IPS-20b (cell line): ENCODE measurements at regions not wholly inside any gene's neighbourhood (a gene's known extent, or its start where the extent isn't known, plus 50 kb on each side); places are given as distances from the start of the nearest gene placed in this dataset.
"Not testable (repeated sequence)": the region's sequence is repeated elsewhere in the genome, so short reads cannot be mapped to it uniquely, and the experiment has no call there.

Experiments used
- H3K27ac ChIP-seq: one replicate; pipeline ENCODE4 v1.5.1; 2013; ENCODE audit warnings: low read length
- H3K27me3 ChIP-seq: 2 replicates; pipeline ENCODE4 v1.6.1; 2013; ENCODE audit warnings: mild to moderate bottlenecking, low read length, inconsistent platforms; ENCODE audit not compliant: insufficient read depth
- H3K36me3 ChIP-seq: 2 replicates; pipeline ENCODE4 v1.6.1; 2013; ENCODE audit warnings: low read depth, mild to moderate bottlenecking, inconsistent platforms, low read length, moderate library complexity; ENCODE audit not compliant: insufficient read depth
- H3K4me1 ChIP-seq: 2 replicates; pipeline ENCODE4 v1.6.1; 2013; ENCODE audit warnings: mild to moderate bottlenecking, control low read depth, inconsistent platforms, low read length, moderate library complexity; ENCODE audit not compliant: insufficient read depth
- H3K4me3 ChIP-seq: 2 replicates; pipeline ENCODE4 v1.5.1; 2013; ENCODE audit warnings: mild to moderate bottlenecking, low read length, inconsistent platforms
- H3K9ac ChIP-seq: 2 replicates; pipeline ENCODE4 v1.6.1; 2013; ENCODE audit warnings: low read depth, mild to moderate bottlenecking, inconsistent platforms, low read length, moderate library complexity
- H3K9me3 ChIP-seq: 2 replicates; pipeline ENCODE4 v1.6.1; 2013; ENCODE audit warnings: mild to moderate bottlenecking, low read depth, low read length, inconsistent platforms; ENCODE audit not compliant: insufficient read depth

DNA sequence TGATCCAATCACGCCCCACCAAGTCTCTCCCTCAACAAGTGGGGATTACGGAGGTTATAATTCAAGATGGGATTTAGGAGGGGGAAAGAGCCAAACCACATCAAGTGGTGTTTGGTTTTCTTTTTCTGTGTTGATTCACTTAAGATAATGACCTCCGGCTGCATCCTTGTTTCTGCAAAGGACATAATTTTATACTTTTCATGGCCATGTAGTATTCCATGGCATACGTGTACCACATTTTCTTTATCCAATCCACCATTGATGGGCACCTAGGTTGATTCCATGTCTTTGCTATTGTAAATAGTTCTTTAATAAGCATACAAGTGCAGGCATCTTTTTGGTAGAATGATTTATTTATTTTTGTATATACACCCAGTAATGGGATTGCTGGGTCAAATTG lies 162.5 kb upstream of the JUN start:
- no peaks in the 10 kb centered on the region for H3K4me1 ChIP-seq
- no peak overlapping the region for H3K9ac ChIP-seq
- no peak overlapping the region for H3K4me3 ChIP-seq
- no peaks in the 10 kb centered on the region for H3K36me3 ChIP-seq
- no peaks in the 10 kb centered on the region for H3K9me3 ChIP-seq
- H3K27ac ChIP-seq: no peak overlapping the region
- H3K27me3 ChIP-seq: no peaks in the 10 kb centered on the region

GRCh38 chr1:58948671-58949070 lies 164.8 kb upstream of the JUN start:
- no peak overlapping the region for H3K27ac ChIP-seq
- no peak overlapping the region for H3K9ac ChIP-seq
- H3K4me3 ChIP-seq: no peak overlapping the region
- no peaks in the 10 kb centered on the region for H3K9me3 ChIP-seq
- no peaks in the 10 kb centered on the region for H3K36me3 ChIP-seq
- H3K27me3 ChIP-seq: no peaks in the 10 kb centered on the region
- H3K4me1 ChIP-seq: no peaks in the 10 kb centered on the region

- Histone ChIP-seq H3K4me1 (no peaks in the 10 kb centered on the region), H3K36me3 (no peaks in the 10 kb centered on the region), H3K27me3 (no peaks in the 10 kb centered on the region), H3K9ac (no peak overlapping the region), H3K27ac (no peak overlapping the region), H3K4me3 (no peak overlapping the region), H3K9me3 (no peaks in the 10 kb centered on the region)
These were observed 165.8 kb upstream of the JUN start for GRCh38 chr1:58949551-58950220.

DNA sequence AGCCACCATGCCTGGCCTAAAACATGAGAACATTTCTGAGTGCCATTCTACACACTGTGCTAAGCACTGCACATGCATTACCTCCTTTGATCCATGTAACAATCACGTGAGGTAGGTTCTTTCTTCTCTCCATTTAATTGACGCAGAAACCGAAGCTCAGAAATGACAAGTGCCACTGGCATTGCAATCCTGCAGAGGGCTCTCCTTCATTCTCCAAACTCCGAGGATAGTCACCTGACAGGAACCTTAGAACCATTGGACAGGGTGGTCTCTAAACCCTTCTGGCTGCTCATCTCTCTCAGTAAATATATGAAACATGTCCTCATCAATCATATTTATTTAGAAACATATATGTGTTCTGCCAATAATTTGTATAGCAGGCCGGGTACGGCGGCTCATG lies 167.1 kb upstream of the JUN start:
- no peaks in the 10 kb centered on the region for H3K36me3 ChIP-seq
- H3K9ac ChIP-seq: no peak overlapping the region
- H3K27ac ChIP-seq: no peak overlapping the region
- H3K4me3 ChIP-seq: no peak overlapping the region
- H3K4me1 ChIP-seq: no peaks in the 10 kb centered on the region
- H3K9me3 ChIP-seq: no peaks in the 10 kb centered on the region
- H3K27me3 ChIP-seq: no peaks in the 10 kb centered on the region

DNA sequence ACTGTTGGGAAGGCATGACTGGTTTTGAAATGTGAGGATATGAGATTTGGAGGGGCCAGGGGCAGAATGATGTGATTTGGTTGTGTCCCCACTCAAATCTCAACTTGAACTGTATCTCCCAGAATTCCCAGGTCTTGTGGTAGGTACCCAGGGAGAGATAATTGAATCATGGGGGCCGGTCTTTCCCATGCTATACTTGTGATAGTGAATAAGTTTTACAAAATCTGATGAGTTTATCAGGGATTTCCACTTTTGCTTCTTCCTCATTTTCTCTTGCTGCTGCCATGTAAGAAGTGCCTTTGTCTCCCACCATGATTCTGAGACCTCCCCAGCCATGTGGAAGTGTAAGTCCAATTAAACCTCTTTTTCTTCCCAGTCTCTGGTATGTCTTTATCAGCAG lies 170.1 kb upstream of the JUN start:
- not testable (repeated sequence) for H3K27ac ChIP-seq, H3K9ac ChIP-seq, H3K4me3 ChIP-seq, H3K9me3 ChIP-seq, H3K27me3 ChIP-seq, H3K36me3 ChIP-seq, H3K4me1 ChIP-seq

DNA sequence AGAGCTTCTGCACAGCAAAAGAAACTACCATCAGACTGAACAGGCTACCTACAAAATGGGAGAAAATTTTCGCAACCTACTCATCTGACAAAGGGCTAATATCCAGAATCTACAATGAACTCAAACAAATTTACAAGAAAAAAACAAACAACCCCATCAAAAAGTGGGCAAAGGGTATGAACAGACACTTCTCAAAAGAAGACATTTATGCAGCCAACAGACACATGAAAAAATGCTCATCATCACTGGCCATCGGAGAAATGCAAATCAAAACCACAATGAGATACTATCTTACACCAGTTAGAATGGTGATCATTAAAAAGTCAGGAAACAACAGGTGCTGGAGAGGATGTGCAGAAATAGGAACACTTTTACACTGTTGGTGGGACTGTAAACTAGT lies 179.4 kb upstream of the JUN start:
- H3K27ac ChIP-seq, H3K27me3 ChIP-seq, H3K36me3 ChIP-seq, H3K9ac ChIP-seq, H3K4me3 ChIP-seq, H3K4me1 ChIP-seq, H3K9me3 ChIP-seq: not testable (repeated sequence)

DNA sequence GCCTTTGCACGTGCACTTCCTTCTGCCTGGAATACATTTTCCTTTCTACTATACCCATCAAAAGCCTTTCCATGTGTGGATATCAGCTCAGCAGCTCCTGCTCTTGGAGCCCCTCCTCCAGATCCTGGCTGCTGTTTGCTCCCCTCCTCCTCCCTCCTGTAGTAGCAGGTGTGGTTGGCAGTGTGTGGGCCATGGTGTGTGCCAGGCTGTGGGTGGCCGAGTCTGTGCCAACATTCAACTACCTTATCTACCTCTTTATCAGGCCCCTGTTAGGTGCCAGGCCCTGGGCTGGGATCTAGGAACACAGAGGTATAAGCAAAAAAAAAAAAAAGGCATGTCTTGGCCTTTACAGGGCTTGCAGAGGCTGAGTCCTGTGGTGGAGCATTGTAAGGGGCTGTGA lies 180.6 kb upstream of the JUN start:
- Histone ChIP-seq H3K4me1 (no peaks in the 10 kb centered on the region), H3K36me3 (no peaks in the 10 kb centered on the region), H3K9ac (no peak overlapping the region), H3K4me3 (no peak overlapping the region), H3K9me3 (no peaks in the 10 kb centered on the region), H3K27ac (no peak overlapping the region), H3K27me3 (no peaks in the 10 kb centered on the region)

GRCh38 chr1:58964880-58965279 lies 181.0 kb upstream of the JUN start:
- Histone ChIP-seq H3K4me3 (no peak overlapping the region), H3K4me1 (no peaks in the 10 kb centered on the region), H3K27ac (no peak overlapping the region), H3K36me3 (no peaks in the 10 kb centered on the region), H3K9ac (no peak overlapping the region), H3K27me3 (no peaks in the 10 kb centered on the region), H3K9me3 (no peaks in the 10 kb centered on the region)

DNA sequence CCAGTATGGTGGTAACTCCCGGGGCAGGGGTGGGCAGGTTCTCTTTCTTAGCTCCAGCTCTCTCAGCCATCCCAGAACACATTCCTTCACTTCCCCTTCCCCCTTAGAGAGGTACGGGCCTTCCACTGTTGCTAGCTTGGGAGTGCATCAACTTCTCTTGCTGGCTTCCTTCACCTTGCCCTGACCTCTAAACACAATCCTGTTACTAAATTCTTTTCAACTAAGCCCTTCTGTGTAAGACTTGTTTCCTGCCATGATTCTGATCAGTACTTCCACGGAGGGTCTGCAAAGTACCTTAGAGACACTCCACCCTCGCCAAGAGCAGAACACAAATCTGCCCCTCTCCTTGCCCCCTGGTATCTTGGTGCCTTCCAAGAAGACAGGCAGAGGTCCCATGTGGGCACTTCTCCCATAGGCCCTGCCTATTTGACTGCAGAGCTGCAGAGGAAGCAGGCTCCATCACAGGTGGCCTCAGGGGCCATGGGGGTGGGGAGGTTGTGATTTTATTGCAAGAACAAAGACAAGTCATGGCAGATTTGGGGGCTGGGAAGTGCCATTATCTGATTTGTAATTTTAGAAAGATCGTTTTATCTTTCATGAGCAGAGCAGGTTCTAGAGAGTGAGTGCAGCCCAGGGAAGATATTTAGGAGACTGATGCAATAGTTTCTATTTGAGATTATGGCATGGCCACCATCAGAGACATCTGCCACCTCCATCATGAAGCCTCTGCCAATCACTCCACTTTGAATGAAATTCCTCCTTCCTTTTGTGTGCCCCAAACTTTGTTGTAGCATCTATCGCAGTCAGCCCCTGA lies 182.5 kb upstream of the JUN start:
- Histone ChIP-seq H3K4me3 (no peak overlapping the region), H3K27ac (no peak overlapping the region), H3K4me1 (no peaks in the 10 kb centered on the region), H3K9me3 (no peaks in the 10 kb centered on the region), H3K9ac (no peak overlapping the region), H3K36me3 (no peaks in the 10 kb centered on the region), H3K27me3 (no peaks in the 10 kb centered on the region)

- Histone ChIP-seq H3K9ac (no peak overlapping the region), H3K4me1 (no peaks in the 10 kb centered on the region), H3K27me3 (no peaks in the 10 kb centered on the region), H3K27ac (no peak overlapping the region), H3K4me3 (no peak overlapping the region), H3K9me3 (no peaks in the 10 kb centered on the region), H3K36me3 (no peaks in the 10 kb centered on the region)
These were observed 183.3 kb upstream of the JUN start for GRCh38 chr1:58966917-58967740.

GRCh38 chr1:58968360-58968952 lies 184.6 kb upstream of the JUN start:
- Histone ChIP-seq H3K27me3 (no peaks in the 10 kb centered on the region), H3K4me3 (no peak overlapping the region), H3K4me1 (no peaks in the 10 kb centered on the region), H3K27ac (no peak overlapping the region), H3K9me3 (no peaks in the 10 kb centered on the region), H3K36me3 (no peaks in the 10 kb centered on the region), H3K9ac (no peak overlapping the region)
